ENCODE measurements at regions not wholly inside any gene's neighbourhood (a gene's known extent, or its start where the extent isn't known, plus 50 kb on each side); places are given as distances from the start of the nearest gene placed in this dataset.
"Not testable (repeated sequence)": the region's sequence is repeated elsewhere in the genome, so short reads cannot be mapped to it uniquely, and the experiment has no call there.

GRCh38 chr3:5644773-5645670, 457.5 kb downstream of the EDEM1 start:
- DNase-seq, result no peak

GRCh38 chr3:5645692-5646410, 458.3 kb downstream of the EDEM1 start:
- DNase-seq, result no peak

DNA sequence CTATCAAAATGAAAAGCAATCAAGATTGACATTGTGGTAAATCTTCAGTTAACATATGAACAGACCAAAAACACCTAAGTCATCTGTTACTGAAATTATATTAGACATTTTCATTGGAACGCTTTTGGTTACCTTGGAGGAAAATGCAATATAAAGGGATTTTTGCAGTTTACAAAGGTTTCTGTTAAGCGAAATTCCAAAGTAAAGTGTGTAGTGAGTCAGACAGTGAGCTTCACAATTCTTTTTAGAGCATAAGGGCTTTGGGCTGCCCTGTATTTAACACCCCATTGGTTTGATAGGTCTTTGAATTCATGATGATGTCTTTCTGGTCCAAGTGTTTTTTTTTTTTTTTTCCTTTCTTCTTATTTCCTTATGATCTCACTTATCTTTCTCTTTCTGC, 462.8 kb downstream of the EDEM1 start:
- DNase-seq, result no peak

DNA sequence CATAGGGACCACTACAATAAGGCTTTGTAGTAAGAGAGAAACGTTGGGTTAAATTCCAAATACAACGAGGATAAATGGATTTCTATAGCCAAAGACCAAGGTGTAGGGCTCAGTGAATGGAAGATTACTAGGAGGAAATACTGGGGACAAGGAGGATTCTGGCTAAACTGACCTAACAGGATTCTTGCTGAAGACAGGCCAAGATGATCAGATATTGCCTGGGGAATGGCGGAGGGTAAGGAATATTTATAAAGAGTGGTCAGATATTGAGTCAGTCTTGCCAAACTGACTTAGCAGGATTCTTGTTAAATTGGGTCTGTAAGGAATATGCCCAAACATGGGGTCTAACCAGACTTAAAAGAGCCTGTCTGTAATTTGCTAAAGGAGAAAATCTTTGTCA, 463.8 kb downstream of the EDEM1 start:
- no peak for DNase-seq

DNA sequence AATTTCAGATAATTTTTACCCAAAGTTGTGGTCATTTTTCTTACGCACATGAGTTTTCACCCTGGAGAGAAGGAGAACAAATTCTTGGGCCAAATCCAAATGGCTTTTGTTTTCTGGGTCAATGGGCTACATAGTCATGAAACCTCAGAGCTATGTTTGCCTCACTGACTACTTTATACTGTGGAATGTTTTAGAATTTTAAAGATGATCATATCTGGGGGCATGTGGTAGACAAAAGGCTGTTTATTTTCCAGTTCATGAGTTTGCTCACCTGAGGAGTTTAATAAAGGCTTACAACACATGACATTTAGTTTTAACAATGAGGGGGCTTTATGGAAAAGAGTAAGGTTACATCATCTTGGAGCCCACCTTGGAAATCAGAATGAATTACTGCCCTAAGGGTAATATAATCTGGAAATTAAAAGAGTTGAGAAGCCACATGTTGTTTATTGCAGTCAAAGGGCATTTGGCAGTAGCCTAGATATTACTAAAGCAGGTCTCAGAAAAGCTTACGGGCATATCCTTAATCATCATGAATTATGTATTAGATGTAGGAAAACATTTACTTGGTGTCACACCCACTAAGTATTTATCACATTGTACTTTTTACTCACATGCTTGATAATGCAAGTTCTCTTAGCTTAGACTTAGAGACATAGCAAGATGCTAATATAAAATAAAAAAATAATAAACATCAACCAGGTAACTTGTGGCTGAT, 466.1 kb downstream of the EDEM1 start:
- no peak for DNase-seq

DNA sequence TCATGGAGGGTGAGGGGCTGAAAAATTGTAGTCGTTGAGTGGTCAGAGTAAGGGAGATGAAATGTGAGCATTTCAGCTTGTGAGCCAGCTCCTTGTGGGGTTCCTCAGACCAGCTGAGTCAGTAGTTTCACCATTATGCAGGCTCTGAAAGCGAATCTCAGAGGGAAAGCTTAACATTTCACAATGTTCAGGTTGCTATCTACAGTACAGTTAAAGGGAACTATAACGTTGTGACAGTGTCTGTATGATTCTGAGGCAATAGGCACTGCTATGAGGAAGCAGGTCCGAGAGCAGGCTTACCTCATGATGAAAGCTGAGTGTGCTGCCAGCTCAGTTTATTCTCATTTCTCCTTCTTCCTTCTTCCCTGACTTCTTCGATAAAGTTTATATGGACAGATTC, 469.6 kb downstream of the EDEM1 start:
- DNase-seq, result no peak

- DNase-seq, result no peak
These were observed 476.1 kb downstream of the EDEM1 start for GRCh38 chr3:5663601-5664000.

DNA sequence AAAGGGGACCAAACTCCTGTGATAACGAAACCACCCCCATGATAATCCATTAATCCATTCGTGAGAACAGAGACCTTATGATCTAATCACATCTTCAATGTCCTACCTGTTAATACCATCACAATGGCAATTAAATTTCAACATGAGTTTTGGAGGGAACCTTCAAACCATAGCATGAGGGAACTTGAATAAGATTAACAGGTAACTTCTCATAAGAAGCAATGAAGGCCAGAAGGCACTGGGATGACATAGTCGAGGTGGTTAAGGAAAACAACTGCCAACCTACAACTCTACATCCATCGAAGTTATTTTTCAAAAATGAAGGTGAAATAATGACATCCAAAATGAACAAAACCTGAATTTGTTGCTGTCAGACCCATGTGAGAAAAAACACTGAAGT, 478.9 kb downstream of the EDEM1 start:
- no peak for DNase-seq

DNA sequence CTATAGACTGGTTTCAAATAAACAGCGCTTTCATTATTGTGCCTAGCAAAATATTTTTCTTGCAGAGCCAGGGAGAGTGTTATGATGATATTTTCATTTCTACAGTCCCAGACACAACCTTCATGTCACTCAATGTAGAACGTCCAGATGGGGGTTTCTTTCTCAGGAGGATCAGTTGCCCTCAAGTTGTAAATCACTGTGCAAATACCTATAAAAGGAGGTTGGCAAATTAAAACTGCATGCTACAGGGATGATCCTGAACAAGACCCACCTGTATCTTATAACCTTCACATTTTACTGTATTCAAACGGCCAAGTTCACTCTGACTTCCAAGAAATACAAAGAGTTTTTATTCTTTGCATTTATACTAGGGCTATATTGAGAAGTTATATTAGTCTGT, 486.0 kb downstream of the EDEM1 start:
- DNase-seq, result no peak

GRCh38 chr3:5675319-5675718, 487.8 kb downstream of the EDEM1 start:
- DNase-seq, result no peak

DNA sequence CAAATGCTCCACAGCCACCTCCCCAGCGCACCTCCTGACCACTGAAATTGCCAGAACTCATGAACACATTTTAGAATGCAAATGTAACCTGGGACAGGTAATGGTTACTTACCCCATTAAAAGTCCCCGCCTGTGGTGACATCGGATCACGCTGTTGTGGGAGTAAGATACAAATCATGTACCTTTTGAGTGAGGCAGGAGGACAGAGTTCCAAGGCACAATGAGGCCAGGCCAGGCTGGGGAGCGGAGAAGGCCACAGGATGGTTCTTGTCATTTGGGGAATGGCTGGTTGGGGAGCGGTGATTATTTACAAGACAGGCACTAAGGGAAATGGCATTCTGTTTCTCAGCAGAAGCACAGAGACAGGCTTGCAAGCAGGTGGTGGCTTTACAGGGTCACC, 490.0 kb downstream of the EDEM1 start:
- no peak for DNase-seq

DNA sequence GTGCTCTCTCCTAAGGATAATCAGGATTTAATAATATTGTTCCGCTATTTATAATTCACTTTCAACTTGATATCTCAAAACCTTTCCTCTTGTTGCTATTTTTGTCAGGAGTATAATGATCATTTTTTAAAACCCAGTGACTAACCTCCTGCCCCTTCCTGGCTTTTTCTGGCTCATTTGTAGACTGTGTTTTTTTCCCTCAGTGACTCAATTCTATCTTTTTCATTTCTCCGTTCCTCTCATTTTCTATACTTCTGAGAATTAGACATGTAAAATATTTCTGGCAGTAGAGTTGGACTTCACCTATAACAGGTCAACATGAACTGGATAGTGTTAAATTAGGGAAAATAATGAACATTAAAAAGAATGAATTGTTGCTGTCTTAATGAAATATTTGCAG, 490.7 kb downstream of the EDEM1 start:
- no peak for DNase-seq

- DNase-seq, result no peak
These were observed 491.3 kb downstream of the EDEM1 start for GRCh38 chr3:5678844-5679243.

- no peak for DNase-seq
These were observed 499.7 kb downstream of the EDEM1 start for GRCh38 chr3:5687230-5687629.

DNA sequence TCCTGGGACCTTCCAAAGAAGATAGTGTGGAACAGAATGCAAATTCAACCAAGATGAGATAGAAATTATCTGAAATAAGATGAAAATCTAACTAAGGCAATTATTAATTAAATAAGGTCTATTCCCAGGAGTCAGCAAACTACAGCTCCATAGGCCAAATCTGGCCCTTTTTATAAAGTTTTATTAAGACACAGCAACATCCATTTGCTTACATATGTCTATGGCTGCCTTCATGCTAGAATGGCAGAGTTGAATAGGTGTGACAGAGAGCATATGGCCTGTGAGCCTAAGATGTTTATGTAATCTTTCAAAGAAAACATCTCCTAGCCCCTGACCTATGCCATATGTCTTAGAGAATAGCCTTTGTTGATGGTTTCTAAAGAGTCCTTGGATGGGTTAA, 503.0 kb downstream of the EDEM1 start:
- DNase-seq, result no peak

DNA sequence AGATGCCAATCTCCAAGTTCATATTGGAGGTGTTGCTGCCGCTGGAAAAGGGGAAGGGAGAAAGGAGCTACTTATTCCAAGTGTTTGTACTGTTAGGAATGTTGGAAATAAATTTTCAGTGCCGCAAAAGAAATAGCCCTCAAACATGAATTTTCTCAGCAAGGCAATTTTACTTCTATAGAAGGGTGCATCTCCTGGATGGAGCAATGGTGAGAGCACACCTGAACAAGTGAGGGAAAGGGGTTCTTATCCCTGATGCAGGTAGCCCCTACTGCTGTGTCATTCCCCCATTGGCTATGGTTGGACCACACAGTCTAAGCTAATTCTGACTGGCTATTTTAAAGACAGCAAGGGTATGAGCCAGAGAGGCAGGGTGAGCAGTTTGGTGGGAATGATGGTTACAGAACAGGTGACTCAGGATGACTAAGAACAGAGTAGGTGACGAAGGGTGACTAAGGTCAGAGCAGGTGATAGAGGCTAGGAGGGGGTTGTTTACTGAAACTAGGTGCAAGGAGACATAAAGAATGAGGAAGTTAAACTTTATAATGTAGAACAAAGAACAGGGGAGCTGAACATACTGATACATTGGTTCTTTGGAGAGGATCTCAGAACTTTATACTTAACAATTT, 503.5 kb downstream of the EDEM1 start:
- DNase-seq, result no peak

- no peak for DNase-seq
These were observed 504.9 kb downstream of the EDEM1 start for GRCh38 chr3:5692446-5692845.

DNA sequence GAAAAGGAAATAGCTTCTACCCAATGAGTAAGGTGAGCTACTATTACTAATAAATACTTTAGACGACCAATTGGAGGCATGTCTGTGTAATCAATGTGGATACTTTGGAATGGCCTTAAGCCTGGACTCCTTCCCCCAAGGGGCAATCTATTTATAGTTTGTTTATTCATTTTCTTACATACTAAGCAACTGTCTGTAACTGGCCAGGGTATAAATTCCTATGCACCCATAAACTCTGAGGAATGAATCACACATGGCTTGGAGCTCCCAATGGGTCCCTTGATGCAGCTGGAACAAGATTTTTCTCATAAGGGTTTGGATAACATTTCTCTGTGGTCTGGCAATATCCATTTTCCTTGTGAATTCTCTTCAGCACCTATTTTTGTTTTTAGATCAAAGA, 506.8 kb downstream of the EDEM1 start:
- no peak for DNase-seq

DNA sequence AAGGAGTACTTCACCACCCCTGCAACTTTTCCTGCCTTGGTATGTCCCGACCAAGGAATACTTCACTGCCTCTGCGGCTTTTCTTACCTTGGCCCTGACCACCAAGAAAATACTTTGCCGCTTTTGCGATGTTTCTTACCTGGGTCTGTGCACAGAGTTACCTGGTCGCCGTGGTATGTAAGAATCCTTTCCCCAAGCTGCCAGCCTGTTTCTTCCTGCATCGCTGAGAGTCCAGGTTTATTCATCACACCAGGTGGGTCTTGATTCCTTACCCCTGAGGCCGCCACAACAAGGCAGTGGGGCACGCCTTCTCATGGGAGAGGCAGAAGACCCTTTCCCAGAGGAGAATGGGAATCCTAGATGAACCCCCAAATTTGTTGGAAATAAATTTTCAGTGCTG, 511.3 kb downstream of the EDEM1 start:
- DNase-seq, result no peak

DNA sequence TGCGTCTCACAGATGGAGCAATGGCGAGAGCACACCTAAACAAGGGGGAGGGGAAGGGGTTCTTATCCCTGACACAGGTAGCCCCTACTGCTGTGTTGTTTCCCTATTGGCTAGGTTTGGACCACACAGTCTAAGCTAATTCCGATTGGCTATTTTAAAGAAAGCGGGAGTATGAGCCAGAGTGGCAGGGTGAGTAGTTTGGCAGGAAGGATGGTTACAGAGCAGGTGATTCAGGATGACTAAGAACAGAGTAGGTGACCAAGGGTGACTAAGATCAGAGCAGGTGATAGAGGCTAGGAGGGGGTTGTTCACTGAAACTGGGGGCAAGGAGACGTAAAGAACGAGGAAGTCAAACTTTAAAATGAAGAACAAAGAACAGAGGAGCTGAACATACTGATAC, 511.8 kb downstream of the EDEM1 start:
- no peak for DNase-seq

DNA sequence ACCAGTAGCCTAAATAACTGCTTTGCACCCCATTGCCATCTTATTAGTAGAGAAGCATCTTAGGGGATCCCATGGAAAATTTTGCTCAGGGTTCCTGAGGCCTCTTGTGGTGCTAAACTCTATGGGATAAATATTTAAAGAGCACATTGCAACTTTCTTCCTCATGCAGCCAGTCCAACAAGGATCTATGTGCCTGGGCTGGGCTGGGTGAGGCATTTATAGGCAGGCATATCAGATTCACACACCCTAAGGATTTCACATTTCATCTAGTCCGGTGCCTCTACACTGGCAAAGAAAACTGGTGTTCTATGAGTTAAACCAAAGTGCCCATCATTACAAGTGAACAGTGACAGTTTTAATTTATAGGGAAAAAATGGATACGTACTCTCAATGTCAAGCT, 512.3 kb downstream of the EDEM1 start:
- no peak for DNase-seq

- DNase-seq, result not testable (repeated sequence)
These were observed 513.5 kb downstream of the EDEM1 start for GRCh38 chr3:5701005-5701404.

DNA sequence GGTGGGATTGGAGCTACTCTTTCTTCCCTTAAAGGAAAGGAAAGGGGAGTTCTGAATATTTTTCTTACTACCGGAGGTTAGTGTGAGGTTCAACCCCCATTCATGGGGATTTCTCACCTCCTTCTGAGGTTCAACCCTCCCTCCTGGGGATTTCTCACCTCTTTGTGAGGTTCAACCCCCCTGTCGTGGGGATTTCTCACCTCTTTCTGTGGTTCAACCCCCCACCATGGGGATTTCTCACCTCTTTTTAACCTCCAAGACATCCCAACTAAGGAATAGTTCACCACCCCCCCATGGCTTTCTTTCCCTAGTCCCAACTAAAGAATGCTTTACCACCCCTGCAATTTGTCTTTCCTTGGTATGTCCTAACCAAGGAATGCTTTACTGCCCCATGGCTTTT, 520.3 kb downstream of the EDEM1 start:
- no peak for DNase-seq

All from NCI-H510A (cell line).